Endothelial cell of umbilical vein (primary cell): ENCODE measurements at regions not wholly inside any gene's neighbourhood (a gene's known extent, or its start where the extent isn't known, plus 50 kb on each side); places are given as distances from the start of the nearest gene placed in this dataset.

Experiments
- BruUV-seq: library from RNA; stranded (reverse); fragments of 400-500 nt; replicated peaks from 2 replicates; lab custom pipeline; 2021; lab: Mats Ljungman, UMichigan
- CTCF ChIA-PET: fragments of 300-600, 350-600 bp; sonication (Branson Sonifier 250); formaldehyde crosslinking; loops from one replicate; lab custom pipeline; 2021; ENCODE audit warnings: antibody characterized with exemption, inconsistent platforms; lab: Charles Lee
- POLR2A ChIA-PET: fragments of 300-600, 350-600 bp; sonication (Branson Sonifier 250); formaldehyde crosslinking; loops from one replicate; lab custom pipeline; 2021; ENCODE audit warnings: antibody characterized with exemption, inconsistent platforms; lab: Charles Lee
- DNase-seq: peaks from one replicate; pipeline ENCODE4 v3.0.0-alpha.2; 2011; ENCODE audit warnings: low read depth, low spot score
- FAIRE-seq: peaks from 2 replicates; lab custom pipeline; 2011; peaks lifted over from hg19 to GRCh38; lab: Jason Lieb, UNC
- H2AFZ ChIP-seq: 2 replicates; pipeline ENCODE4 v1.6.0; 2012; ENCODE audit warnings: low read depth, low read length, control low read depth, inconsistent platforms
- H3K27ac ChIP-seq: 2 replicates; pipeline ENCODE4 v1.5.1; 2011; ENCODE audit warnings: low read depth, mild to moderate bottlenecking, control low read depth, low read length, moderate library complexity; ENCODE audit not compliant: insufficient read depth
- H3K27me3 ChIP-seq, 2 experiments: 2 replicates each; pipeline versions ENCODE4 v1.6.0 to v1.6.1; 2011; ENCODE audit warnings: low read length in 2 of 2, mixed read lengths in 1 of 2; ENCODE audit not compliant: control insufficient read depth in 2 of 2, insufficient read depth in 2 of 2
- H3K36me3 ChIP-seq, 2 experiments: 2 replicates in 1 of 2; 3 replicates in 1 of 2; pipeline ENCODE4 v1.5.1; 2011; ENCODE audit warnings: low read length in 2 of 2, mild to moderate bottlenecking in 1 of 2, moderate library complexity in 1 of 2; ENCODE audit not compliant: control insufficient read depth in 2 of 2, insufficient read depth in 2 of 2; ENCODE audit errors: extremely low read depth in 1 of 2
- H3K4me1 ChIP-seq: 3 replicates; pipeline ENCODE4 v1.5.1; 2011; ENCODE audit warnings: mild to moderate bottlenecking, low read length; ENCODE audit not compliant: control insufficient read depth, insufficient read depth; ENCODE audit errors: extremely low read depth
- H3K4me2 ChIP-seq: 2 replicates; pipeline ENCODE4 v1.6.1; 2011; ENCODE audit warnings: low read length, control low read depth, mixed read lengths; ENCODE audit not compliant: insufficient read depth
- H3K4me3 ChIP-seq, 3 experiments: fragments of 200-600 bp in 1 of 3; sonication (generic), shearing (Covaris generic) in 1 of 3; replicated peaks in 1 of 3; 2 replicates each; pipeline ENCODE4 v1.5.1; 2011 to 2016; ENCODE audit warnings: control low read depth in 3 of 3, low read length in 3 of 3, mild to moderate bottlenecking in 2 of 3, inconsistent platforms in 1 of 3, low read depth in 1 of 3, moderate library complexity in 1 of 3; ENCODE audit not compliant: insufficient read depth in 1 of 3
- H3K79me2 ChIP-seq: 2 replicates; pipeline ENCODE4 v1.6.0; 2012; ENCODE audit warnings: low read length, inconsistent platforms; ENCODE audit not compliant: control insufficient read depth, insufficient read depth
- H3K9ac ChIP-seq: replicated peaks from 2 replicates; pipeline ENCODE3; 2011; ENCODE audit warnings: low read length, control low read depth; ENCODE audit not compliant: insufficient read depth; ENCODE audit errors: extremely low read depth
- H3K9me1 ChIP-seq: replicated peaks from 3 replicates; pipeline ENCODE4 v1.6.0; 2011; ENCODE audit warnings: mild to moderate bottlenecking, low read length; ENCODE audit not compliant: control insufficient read depth, insufficient read depth; ENCODE audit errors: extremely low read depth
- H3K9me3 ChIP-seq: replicated peaks from 2 replicates; pipeline ENCODE4 v1.5.1; 2012; ENCODE audit warnings: low read length, inconsistent platforms; ENCODE audit not compliant: control insufficient read depth, insufficient read depth
- H4K20me1 ChIP-seq: replicated peaks from 2 replicates; pipeline ENCODE3; 2011; ENCODE audit warnings: mild to moderate bottlenecking, low read length; ENCODE audit not compliant: control insufficient read depth, insufficient read depth; ENCODE audit errors: extremely low read depth
- CTCF ChIP-seq, 2 donors: IDR thresholded peaks; 1 replicate in 1 of 2; 2 replicates in 1 of 2; pipeline ENCODE4 v1.5.1; 2011; ENCODE audit warnings: low read length in 2 of 2, mild to moderate bottlenecking in 2 of 2, moderate library complexity in 2 of 2, control low read depth in 1 of 2, inconsistent platforms in 1 of 2, low read depth in 1 of 2; ENCODE audit not compliant: insufficient read depth in 1 of 2; ENCODE audit errors: extremely low read depth in 1 of 2
- EZH2 ChIP-seq: IDR thresholded peaks from 2 replicates; pipeline ENCODE4 v1.6.1; 2012; ENCODE audit warnings: borderline replicate concordance, low read depth, mild to moderate bottlenecking, moderate library complexity, low read length, inconsistent platforms; ENCODE audit not compliant: severe bottlenecking
- FOS ChIP-seq: IDR thresholded peaks from 2 replicates; pipeline ENCODE4 v1.6.1; 2011; ENCODE audit warnings: mild to moderate bottlenecking, low read length, moderate library complexity, borderline replicate concordance; ENCODE audit not compliant: insufficient read depth
- GATA2 ChIP-seq: IDR thresholded peaks from 2 replicates; pipeline ENCODE4 v1.7.0; 2011; ENCODE audit warnings: low read depth, mild to moderate bottlenecking, moderate library complexity, mixed read lengths, low read length; ENCODE audit not compliant: insufficient read length, insufficient read depth
- JUN ChIP-seq: IDR thresholded peaks from 2 replicates; pipeline ENCODE4 v1.6.1; 2011; ENCODE audit warnings: borderline replicate concordance, low read depth; ENCODE audit not compliant: insufficient read length, insufficient read depth
- MAX ChIP-seq: IDR thresholded peaks from 2 replicates; pipeline ENCODE4 v1.6.1; 2011; ENCODE audit not compliant: insufficient read depth, insufficient read length
- MYC ChIP-seq: IDR thresholded peaks from one replicate; pipeline ENCODE4 v1.6.1; 2011; ENCODE audit warnings: mild to moderate bottlenecking, low read depth, low read length
- POLR2A ChIP-seq: IDR thresholded peaks from 2 replicates; pipeline ENCODE4 v1.6.1; 2012; ENCODE audit warnings: low read depth, mild to moderate bottlenecking, control low read depth, low read length
- POLR2AphosphoS5 ChIP-seq: IDR thresholded peaks from 2 replicates; pipeline ENCODE4 v1.6.1; 2012; ENCODE audit warnings: low read depth, mild to moderate bottlenecking, control low read depth, low read length, moderate library complexity; ENCODE audit not compliant: insufficient read depth
- dilution Hi-C: fragments of 300-500 bp; cut with MboI; formaldehyde crosslinking; loops from one replicate; pipeline ENCODE4 v1.15.0; 2019; ENCODE audit warnings: low sequenced_read_pairs; ENCODE audit not compliant: extremely low pct_ligation_motif_present
- intact Hi-C: fragments of 100-400 bp; cut with micrococcal nuclease; formaldehyde crosslinking; loops from one replicate; pipeline ENCODE4 v1.10.0; 2022

- ChIA-PET CTCF (interaction anchor here (1.0 kb wide), 1 partner anchor 408 kb away, joined by 3 read pairs; no protein-coding TSS in a partner anchor), POLR2A (no interaction called here)
- no peak overlapping the region for H3K9ac ChIP-seq
- no peak overlapping the region for H3K4me2 ChIP-seq
- H3K4me1 ChIP-seq = no peaks in the 10 kb centered on the region
- no peak overlapping the region for H2AFZ ChIP-seq
- H4K20me1 ChIP-seq = peaks cover 2% of the 10 kb centered on the region
- no peaks in the 10 kb centered on the region for H3K36me3 ChIP-seq
- no peaks in the 10 kb centered on the region for H3K9me3 ChIP-seq
- no peak overlapping the region for H3K27ac ChIP-seq
- TF ChIP-seq MYC (no peak), MAX (no peak), CTCF (IDR thresholded peaks at IDR 0.05; ENCODE audit: extremely low read depth in 1 of 2, insufficient read depth in 1 of 2, low read depth in 1 of 2, low read length in 2 of 2) (no peak), POLR2AphosphoS5 (no peak), FOS (no peak), EZH2 (no peak), JUN (no peak), GATA2 (no peak), POLR2A (no peak)
- peaks cover 0 to 3% of the 10 kb centered on the region in 2 experiments for H3K27me3 ChIP-seq
- no peak overlapping the region for H3K4me3 ChIP-seq
- no peaks in the 10 kb centered on the region for H3K9me1 ChIP-seq
- dilution Hi-C loops (no loop called here), intact Hi-C loops (no loop called here)
- no TSS peak for BruUV-seq
- DNase-seq (no peak), FAIRE-seq (no peak)
- H3K79me2 ChIP-seq = no peaks in the 10 kb centered on the region
Measured at GRCh38 chr1:208595236-208595635, 351.1 kb upstream of the PLXNA2 start.
